ENCODE measurements at regions not wholly inside any gene's neighbourhood (a gene's known extent, or its start where the extent isn't known, plus 50 kb on each side); places are given as distances from the start of the nearest gene placed in this dataset.

- Histone ChIP-seq H3K4me1 (no peaks in the 10 kb centered on the region), H3K36me3 (no peaks in the 10 kb centered on the region), H3K9me3 (no peaks in the 10 kb centered on the region), H3K27me3 (no peaks in the 10 kb centered on the region), H3K27ac (no peak overlapping the region), H3K4me3 (no peak overlapping the region)
- TF ChIP-seq CTCF (IDR thresholded peaks at IDR 0.05), result no peak
- TF ChIP-seq POLR2A (IDR thresholded peaks at IDR 0.05), result no peak
- intact Hi-C loops (cut with DNase I; ENCODE audit: low total_unique reads), result no loop called here
- no peak for DNase-seq
Measured at GRCh38 chr3:182315313-182315712, 478.0 kb upstream of the ATP11B start.

- no peaks in the 10 kb centered on the region for H3K9me3 ChIP-seq
- no peaks in the 10 kb centered on the region for H3K36me3 ChIP-seq
- no peaks in the 10 kb centered on the region for H3K4me1 ChIP-seq
- DNase-seq, result no peak
- H3K4me3 ChIP-seq, result no peak overlapping the region
- TF ChIP-seq POLR2A (IDR thresholded peaks at IDR 0.05) (no peak), CTCF (IDR thresholded peaks at IDR 0.05) (no peak)
- intact Hi-C loops (cut with DNase I; ENCODE audit: low total_unique reads), result no loop called here
- H3K27ac ChIP-seq, result no peak overlapping the region
- no peaks in the 10 kb centered on the region for H3K27me3 ChIP-seq
Measured at GRCh38 chr3:182323126-182323700, 470.1 kb upstream of the ATP11B start.

- TF ChIP-seq CTCF (IDR thresholded peaks at IDR 0.05) (no peak), POLR2A (IDR thresholded peaks at IDR 0.05) (no peak)
- no peak for DNase-seq
- intact Hi-C loops (cut with DNase I; ENCODE audit: low total_unique reads), result no loop called here
- H3K9me3 ChIP-seq, result no peaks in the 10 kb centered on the region
- no peak overlapping the region for H3K4me3 ChIP-seq
- no peaks in the 10 kb centered on the region for H3K27me3 ChIP-seq
- H3K27ac ChIP-seq, result no peak overlapping the region
- H3K4me1 ChIP-seq, result no peaks in the 10 kb centered on the region
- H3K36me3 ChIP-seq, result no peaks in the 10 kb centered on the region
Measured at GRCh38 chr3:182323898-182324297, 469.4 kb upstream of the ATP11B start.

GRCh38 chr3:182325213-182325950 is 467.9 kb upstream of the ATP11B start:
- H3K4me3 ChIP-seq, result no peak overlapping the region
- H3K27me3 ChIP-seq, result no peaks in the 10 kb centered on the region
- no peaks in the 10 kb centered on the region for H3K9me3 ChIP-seq
- no peaks in the 10 kb centered on the region for H3K36me3 ChIP-seq
- TF ChIP-seq POLR2A (IDR thresholded peaks at IDR 0.05), result no peak
- TF ChIP-seq CTCF (IDR thresholded peaks at IDR 0.05), result no peak
- H3K4me1 ChIP-seq, result no peaks in the 10 kb centered on the region
- no peak for DNase-seq
- intact Hi-C loops (cut with DNase I; ENCODE audit: low total_unique reads), result no loop called here
- H3K27ac ChIP-seq, result no peak overlapping the region

- no peaks in the 10 kb centered on the region for H3K9me3 ChIP-seq
- no peak overlapping the region for H3K27ac ChIP-seq
- no peaks in the 10 kb centered on the region for H3K27me3 ChIP-seq
- H3K4me3 ChIP-seq, result no peak overlapping the region
- no peaks in the 10 kb centered on the region for H3K36me3 ChIP-seq
- no peak for DNase-seq
- no peaks in the 10 kb centered on the region for H3K4me1 ChIP-seq
- TF ChIP-seq CTCF (IDR thresholded peaks at IDR 0.05) (no peak), POLR2A (IDR thresholded peaks at IDR 0.05) (no peak)
- intact Hi-C loops (cut with DNase I; ENCODE audit: low total_unique reads), result no loop called here
Measured at GRCh38 chr3:182327196-182327681, 466.1 kb upstream of the ATP11B start.

Data from uterus (tissue), 3 donors.